HG03060 (cell line): ENCODE measurements at regions not wholly inside any gene's neighbourhood (a gene's known extent, or its start where the extent isn't known, plus 50 kb on each side); places are given as distances from the start of the nearest gene placed in this dataset.

Source experiments
- ATAC-seq: cut with Tn5 transposase; IDR thresholded peaks from one replicate; pipeline ENCODE4 v1.9.1; 2021; ENCODE audit warnings: low read depth, moderate number of reproducible peaks; ENCODE audit not compliant: unreplicated experiment

- no peak for ATAC-seq
Observed at GRCh38 chrX:110430293-110431076, 71.8 kb downstream of the RTL9 start.

GRCh38 chrX:110432091-110432905, 73.7 kb downstream of the RTL9 start:
- no peak for ATAC-seq

- ATAC-seq = no peak
Observed at GRCh38 chrX:110432906-110433215, 74.2 kb downstream of the RTL9 start.

GRCh38 chrX:110435196-110435595, 76.5 kb downstream of the RTL9 start:
- no peak for ATAC-seq

DNA sequence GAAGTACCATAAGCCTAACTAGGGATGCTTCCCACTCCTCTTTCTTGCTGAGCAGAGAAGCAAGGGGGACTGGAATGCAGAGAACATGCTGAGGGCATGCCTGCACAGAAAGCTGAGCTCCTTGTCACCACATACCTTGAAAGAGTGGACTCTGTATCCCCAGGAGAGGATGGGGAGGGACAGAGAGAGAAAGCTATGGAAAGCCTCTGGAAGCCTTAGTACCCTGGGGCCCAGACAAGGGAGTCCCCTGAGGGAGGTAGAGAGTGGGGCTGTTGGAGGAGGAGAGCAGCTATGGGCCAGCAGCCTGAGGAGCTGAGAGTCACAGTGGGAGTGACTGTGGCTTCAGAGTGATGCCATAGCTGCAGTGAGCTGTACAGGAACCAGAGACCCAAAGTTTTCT, 77.9 kb downstream of the RTL9 start:
- ATAC-seq = no peak

DNA sequence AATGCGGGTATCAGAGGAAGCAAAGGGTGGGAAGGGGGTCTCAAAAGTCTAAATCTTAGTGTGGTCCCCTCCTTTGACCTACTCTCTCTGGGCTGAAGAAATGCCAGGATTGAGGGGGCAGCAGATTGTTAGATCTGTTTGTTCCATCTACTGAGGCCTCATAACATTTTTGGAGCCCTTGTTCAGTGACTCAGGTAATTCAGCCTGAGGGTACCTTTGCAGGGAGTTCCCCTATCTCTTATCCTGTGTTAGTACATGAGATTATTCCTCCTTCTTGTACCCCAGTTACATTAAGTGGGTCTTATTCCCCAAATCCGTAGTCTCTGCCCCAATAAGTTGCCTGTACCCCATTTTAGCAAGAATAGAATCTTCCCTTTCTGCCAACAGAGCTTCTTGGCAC, 79.0 kb downstream of the RTL9 start:
- no peak for ATAC-seq

DNA sequence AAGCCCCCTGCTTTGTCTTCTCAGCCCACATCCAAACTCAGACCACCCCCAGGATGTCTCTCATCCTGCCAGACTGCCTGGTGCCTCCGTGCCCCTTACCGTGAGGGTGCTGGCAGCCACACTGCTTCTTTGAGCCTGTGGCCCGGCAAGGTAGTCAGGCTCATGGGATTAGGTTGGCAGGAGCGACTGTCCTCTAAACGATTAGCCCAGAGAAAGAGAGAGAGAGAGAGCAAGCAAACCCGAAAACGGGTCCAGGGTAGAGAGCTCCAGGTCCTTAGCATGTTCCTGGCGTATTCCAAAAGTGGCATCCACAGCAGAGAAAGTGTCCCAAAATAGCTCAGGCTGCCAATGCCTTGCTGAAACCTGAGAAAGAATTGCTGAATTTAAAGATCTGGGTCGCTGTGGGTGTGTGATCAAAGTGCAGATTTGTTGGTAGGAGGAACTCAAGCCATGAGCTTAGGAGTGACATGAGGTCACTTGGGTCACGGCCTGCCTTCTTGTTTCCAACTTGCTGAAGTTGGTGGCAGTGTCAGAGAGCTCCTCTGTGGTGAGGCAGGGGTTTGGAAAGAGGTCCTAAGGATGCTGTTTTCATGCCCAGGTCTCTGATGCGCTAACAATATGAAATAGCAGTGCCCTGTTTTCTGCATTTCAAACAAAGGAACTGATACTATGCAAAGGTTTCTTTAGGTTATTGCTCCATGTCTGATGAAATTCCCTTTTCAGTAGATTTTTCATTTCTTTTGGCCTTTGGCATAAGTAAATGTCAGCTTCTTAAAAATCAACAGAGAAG, 81.6 kb downstream of the RTL9 start:
- no peak for ATAC-seq

- no peak for ATAC-seq
Observed at GRCh38 chrX:110442635-110443034, 84.0 kb downstream of the RTL9 start.

DNA sequence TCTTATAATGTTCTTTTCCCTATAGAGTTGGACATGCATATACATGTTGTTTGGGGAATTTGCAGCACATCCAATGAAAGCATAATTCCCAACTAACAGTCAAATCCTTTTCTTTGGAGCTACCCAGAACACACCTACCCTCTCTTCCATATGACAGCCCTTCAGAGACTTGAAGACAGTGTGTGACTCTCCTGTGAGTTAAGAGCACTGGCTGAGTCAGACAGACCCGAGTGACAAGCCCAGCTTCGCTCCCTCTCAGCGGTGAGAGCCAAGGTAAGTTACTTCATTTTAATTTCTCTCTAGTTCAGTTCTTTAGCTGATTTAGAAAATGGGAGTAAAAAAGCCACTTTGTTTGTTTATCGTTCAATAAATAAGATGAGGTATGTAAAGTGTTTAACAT, 86.3 kb downstream of the RTL9 start:
- ATAC-seq = no peak

DNA sequence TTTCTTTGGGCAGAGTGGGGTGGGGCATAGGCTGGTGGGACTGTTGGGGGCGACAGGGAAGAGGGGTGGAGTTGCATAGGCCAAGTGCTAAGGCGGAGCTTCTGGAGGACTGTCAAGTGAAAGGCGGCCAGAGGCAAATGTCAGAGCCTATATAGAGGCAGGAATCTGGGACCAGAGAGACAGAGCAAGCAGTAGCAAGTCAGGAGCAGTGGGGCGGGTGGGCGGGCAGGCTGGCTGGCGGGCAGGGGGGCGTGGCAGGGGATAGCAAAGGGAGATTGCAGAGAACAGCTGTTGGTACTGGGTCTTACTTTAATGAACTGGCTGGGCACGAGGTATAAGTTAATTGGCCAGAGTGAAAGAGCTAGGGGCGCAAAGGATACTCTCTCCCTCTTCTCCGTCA, 89.8 kb downstream of the RTL9 start:
- ATAC-seq = no peak

GRCh38 chrX:110449312-110449711, 90.7 kb downstream of the RTL9 start:
- ATAC-seq = no peak

GRCh38 chrX:110450050-110450449, 91.4 kb downstream of the RTL9 start:
- ATAC-seq = peak; percentile 92

DNA sequence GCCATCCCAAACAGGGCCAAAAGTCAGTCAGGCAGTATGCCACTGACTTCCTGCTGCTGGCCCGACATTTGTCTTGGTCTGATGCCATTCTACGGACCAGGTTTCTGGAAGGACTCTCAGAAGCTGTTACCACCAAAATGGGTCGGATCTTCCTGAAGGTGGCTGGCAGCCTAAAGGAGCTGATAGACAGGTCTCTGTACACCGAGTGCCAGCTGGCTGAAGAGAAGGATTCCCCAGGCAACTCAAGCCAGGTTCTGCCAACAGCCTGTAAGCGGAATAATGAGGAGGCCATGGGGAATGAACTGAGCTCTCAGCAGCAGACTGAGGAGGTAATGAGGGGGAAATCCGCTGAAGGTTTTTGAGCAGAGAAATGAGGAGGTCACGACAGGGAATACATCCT, 95.7 kb downstream of the RTL9 start:
- no peak for ATAC-seq

DNA sequence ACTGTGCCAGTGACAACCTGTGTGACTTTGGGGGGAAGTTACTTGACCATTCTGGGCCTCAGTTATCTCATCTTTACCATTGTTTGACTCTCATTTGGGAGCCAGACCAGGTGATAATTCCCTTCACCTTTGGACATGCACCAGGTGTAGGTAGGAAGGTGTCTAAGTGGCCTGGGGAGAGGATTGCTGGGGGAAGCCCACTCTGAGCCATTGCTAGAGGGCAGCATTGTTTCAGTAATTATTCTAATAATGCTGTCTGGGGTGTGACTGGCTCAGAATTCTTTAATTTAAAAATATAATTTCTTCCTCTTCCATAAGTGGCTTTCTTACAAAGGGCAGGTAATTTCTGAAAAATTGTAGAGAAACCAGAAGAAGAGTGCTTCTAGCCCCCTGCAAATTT, 104.3 kb downstream of the RTL9 start:
- ATAC-seq = no peak

- ATAC-seq = no peak
Observed at GRCh38 chrX:110466790-110467189, 108.1 kb downstream of the RTL9 start.

DNA sequence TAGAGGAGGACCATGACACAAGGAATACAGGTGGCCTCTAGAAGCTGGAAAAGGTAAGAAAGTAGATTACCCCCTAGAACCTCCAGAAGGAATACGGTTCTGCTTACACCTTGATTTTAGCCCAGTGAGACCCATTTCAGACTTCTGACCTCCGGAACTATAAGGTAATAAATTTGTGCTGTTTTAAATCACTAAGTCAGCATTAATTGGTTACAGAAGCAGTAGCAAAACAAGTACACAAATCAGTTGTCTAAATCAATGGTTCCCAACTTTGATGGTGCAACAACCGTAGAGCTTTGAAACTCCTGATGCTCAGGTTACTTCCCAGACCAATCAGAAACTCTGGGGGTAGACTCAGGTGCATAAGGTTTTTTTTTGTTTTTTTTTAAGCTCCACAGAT, 113.6 kb downstream of the RTL9 start:
- ATAC-seq = no peak

DNA sequence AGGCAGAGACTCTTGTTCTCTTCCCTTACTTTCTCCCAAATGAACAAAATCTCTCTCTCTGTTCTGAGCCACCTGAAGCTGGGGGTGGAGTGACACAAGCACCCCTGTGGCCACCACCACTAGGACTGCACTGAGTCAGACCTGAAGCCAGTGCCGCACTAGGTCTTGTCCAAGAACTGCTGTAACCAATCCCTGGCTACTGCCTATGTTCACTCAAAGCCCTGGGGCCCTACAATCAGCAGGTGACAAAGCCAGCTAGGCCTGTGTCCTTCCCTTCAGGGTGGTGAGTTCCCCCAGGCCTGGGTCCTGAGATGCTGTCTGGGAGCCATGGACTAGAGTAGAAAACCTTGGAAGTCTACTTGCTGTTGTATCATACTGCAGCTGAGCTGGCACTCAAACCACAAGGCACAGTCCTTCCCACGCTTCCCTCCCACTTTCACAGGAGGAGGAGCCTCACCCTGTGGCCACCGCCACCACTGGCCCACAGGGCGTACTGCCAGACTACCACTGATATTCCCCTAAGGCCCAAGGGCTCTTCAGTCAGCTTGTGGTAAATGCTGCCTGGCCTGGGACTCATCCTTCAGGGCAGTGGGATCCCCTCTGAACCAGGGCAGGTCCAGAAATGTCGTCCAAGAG, 119.1 kb downstream of the RTL9 start:
- no peak for ATAC-seq

DNA sequence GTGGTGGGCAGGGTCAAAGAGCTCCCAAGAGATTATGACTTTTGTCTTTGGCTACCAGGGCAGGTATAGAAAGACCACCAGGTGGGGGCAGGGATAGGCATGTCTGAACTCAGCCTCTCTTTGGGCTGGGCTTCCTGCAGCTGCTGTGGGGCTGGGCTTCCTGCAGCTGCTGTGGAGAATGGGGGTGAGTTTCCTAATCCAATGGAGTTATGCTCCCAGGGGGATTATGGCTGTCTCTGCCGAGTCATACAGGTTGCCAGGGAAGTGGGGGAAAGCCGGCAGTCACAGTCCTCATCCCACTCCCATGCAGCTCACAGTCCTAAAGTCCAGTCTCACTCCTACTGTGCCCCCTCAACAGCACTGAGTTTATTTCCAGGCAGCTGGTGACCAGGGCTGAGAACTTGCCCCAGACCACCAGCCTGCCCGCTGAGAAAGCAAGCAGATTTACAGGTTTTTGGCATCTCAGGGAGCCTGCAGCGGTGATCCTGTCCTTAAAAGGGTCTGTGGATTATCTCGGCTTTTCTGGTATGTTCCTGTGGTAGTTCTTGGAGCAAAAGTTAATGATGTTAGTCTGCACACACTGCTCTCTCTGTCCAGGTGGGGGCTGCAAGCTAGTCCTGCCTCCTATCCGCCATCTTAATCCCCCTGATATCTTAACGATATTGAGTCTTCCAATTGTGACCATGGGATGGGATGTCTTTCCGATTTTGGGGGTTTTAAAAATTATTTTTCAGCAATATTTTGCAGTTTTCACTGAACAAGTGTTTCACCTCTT, 133.4 kb downstream of the RTL9 start:
- ATAC-seq = no peak

DNA sequence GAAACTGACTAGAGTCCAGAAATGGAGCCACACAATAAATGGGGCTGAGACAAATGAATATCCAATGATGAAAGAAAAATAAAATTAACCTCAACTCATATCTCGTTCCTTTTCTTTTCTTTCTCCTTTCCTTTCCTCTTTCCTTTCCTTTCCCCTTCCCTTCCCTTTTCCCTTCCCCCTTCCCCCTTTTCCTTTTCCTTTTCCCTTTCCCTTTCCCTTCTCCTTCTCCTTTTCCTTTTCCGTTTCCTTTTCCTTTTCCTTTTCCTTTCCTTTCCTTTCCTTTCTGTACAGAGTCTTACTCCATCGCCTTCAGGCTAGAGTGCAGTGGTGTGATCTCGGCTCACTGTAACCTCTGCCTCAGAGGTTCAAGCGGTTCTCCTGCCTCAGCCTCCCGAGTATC, 146.3 kb downstream of the RTL9 start:
- no peak for ATAC-seq
